DMS153 (cell line): ENCODE measurements at regions not wholly inside any gene's neighbourhood (a gene's known extent, or its start where the extent isn't known, plus 50 kb on each side); places are given as distances from the start of the nearest gene placed in this dataset.
"Not testable (repeated sequence)": the region's sequence is repeated elsewhere in the genome, so short reads cannot be mapped to it uniquely, and the experiment has no call there.

Source experiments
- DNase-seq: peaks from one replicate; lab custom pipeline; 2025; lab: John Stamatoyannopoulos, UW

- DNase-seq: not testable (repeated sequence)
Observed at GRCh38 chr1:196002296-196002695, 605.9 kb downstream of the KCNT2 start.

GRCh38 chr1:196001188-196001587 is 607.1 kb downstream of the KCNT2 start:
- DNase-seq: no peak

GRCh38 chr1:195999022-195999421 is 609.2 kb downstream of the KCNT2 start:
- DNase-seq: no peak

GRCh38 chr1:195981448-195982139 is 626.6 kb downstream of the KCNT2 start:
- no peak for DNase-seq

GRCh38 chr1:195979646-195980045 is 628.6 kb downstream of the KCNT2 start:
- DNase-seq: no peak

GRCh38 chr1:195973311-195973904 is 634.8 kb downstream of the KCNT2 start:
- peak; percentile 24 for DNase-seq

- no peak for DNase-seq
Observed at GRCh38 chr1:195971589-195971988, 636.7 kb downstream of the KCNT2 start.

GRCh38 chr1:195970209-195970608 is 638.0 kb downstream of the KCNT2 start:
- no peak for DNase-seq

- DNase-seq: no peak
Observed at GRCh38 chr1:195965475-195965874, 642.8 kb downstream of the KCNT2 start.

GRCh38 chr1:195965036-195965435 is 643.2 kb downstream of the KCNT2 start:
- DNase-seq: no peak

GRCh38 chr1:195964516-195964915 is 643.7 kb downstream of the KCNT2 start:
- no peak for DNase-seq

GRCh38 chr1:195962051-195962450 is 646.2 kb downstream of the KCNT2 start:
- DNase-seq: no peak

GRCh38 chr1:195960580-195960979 is 647.7 kb downstream of the KCNT2 start:
- DNase-seq: no peak

GRCh38 chr1:195958131-195958530 is 650.1 kb downstream of the KCNT2 start:
- DNase-seq: no peak

GRCh38 chr1:195956845-195957244 is 651.4 kb downstream of the KCNT2 start:
- no peak for DNase-seq

- DNase-seq: no peak
Observed at GRCh38 chr1:195954848-195955247, 653.4 kb downstream of the KCNT2 start.

GRCh38 chr1:195951313-195951712 is 656.9 kb downstream of the KCNT2 start:
- DNase-seq: no peak

- DNase-seq: no peak
Observed at GRCh38 chr1:195948123-195948895, 659.9 kb downstream of the KCNT2 start.

- no peak for DNase-seq
Observed at GRCh38 chr1:195946500-195946899, 661.7 kb downstream of the KCNT2 start.

- no peak for DNase-seq
Observed at GRCh38 chr1:195941795-195942194, 666.4 kb downstream of the KCNT2 start.

GRCh38 chr1:195941314-195941713 is 666.9 kb downstream of the KCNT2 start:
- DNase-seq: no peak

GRCh38 chr1:195939844-195940243 is 668.4 kb downstream of the KCNT2 start:
- DNase-seq: peak; percentile 14
